ENCODE measurements at regions not wholly inside any gene's neighbourhood (a gene's known extent, or its start where the extent isn't known, plus 50 kb on each side); places are given as distances from the start of the nearest gene placed in this dataset.

DNA sequence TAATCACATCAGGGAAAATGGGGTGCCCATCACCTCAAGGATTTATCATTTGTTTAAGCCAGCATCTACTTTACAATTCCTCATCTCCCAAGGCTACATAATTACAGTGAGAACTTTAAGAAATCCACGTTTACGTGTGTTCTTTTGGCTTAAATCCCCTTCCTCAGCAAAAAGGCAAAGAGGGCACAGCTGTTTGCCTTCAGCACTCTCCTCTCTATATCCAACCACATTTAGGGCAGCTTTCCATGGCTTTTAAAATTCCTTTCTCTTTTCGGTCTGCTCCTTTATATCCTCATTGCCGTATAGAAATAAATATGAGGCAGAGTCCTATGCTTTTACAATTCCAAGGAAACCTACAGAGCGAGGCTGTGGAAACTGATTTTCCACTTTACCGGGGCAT is 175.9 kb downstream of the EMP1 start:
- Histone ChIP-seq H3K9ac (no peak overlapping the region), H3K4me2 (no peak overlapping the region)

DNA sequence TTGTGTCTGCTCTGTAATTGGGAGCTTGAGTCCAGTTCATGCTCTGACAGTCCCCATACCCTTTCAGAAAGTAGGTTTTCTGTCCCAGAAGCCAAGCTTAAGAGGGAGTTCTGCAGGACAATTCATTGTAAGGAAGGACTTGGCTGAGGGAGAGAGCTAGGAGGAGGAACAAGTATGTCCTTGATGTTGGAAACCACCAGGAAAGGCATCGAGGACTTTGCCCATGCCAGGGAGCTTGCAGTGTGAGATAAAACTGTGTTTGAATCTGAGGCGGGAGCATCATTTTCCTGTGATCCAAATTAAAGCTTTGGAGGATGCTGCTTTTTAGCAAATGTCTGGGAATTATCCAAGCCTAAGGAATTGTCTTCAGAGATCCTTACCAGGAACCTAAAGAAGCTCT is 175.3 kb downstream of the EMP1 start:
- H3K27me3 ChIP-seq (ENCODE audit: insufficient read depth, low read depth), result no peaks in the 10 kb centered on the region
- no peak overlapping the region for H2AFZ ChIP-seq (ENCODE audit: low read depth)
- TF ChIP-seq, protein P1, sequence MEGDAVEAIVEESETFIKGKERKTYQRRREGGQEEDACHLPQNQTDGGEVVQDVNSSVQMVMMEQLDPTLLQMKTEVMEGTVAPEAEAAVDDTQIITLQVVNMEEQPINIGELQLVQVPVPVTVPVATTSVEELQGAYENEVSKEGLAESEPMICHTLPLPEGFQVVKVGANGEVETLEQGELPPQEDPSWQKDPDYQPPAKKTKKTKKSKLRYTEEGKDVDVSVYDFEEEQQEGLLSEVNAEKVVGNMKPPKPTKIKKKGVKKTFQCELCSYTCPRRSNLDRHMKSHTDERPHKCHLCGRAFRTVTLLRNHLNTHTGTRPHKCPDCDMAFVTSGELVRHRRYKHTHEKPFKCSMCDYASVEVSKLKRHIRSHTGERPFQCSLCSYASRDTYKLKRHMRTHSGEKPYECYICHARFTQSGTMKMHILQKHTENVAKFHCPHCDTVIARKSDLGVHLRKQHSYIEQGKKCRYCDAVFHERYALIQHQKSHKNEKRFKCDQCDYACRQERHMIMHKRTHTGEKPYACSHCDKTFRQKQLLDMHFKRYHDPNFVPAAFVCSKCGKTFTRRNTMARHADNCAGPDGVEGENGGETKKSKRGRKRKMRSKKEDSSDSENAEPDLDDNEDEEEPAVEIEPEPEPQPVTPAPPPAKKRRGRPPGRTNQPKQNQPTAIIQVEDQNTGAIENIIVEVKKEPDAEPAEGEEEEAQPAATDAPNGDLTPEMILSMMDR (conservative IDR thresholded peaks at IDR 0.05; ENCODE audit: low read depth, low read length), result no peak
- H3K27ac ChIP-seq, result no peak overlapping the region
- no peak overlapping the region for H3K9ac ChIP-seq
- H3K4me3 ChIP-seq (IDR thresholded peaks at IDR 0.05; ENCODE audit: insufficient read depth, low read depth, low read length), result no peak overlapping the region
- H3K79me2 ChIP-seq (ENCODE audit: insufficient read depth, low read depth), result no peaks in the 10 kb centered on the region
- H3K4me1 ChIP-seq (ENCODE audit: low read depth, poor library complexity, severe bottlenecking), result no peaks in the 10 kb centered on the region
- H3K36me3 ChIP-seq (ENCODE audit: insufficient read depth), result no peaks in the 10 kb centered on the region
- H3K4me2 ChIP-seq, result no peak overlapping the region
- H4K20me1 ChIP-seq (ENCODE audit: insufficient read depth), result no peaks in the 10 kb centered on the region

More for the DNA sequence above, 175.9 kb downstream of the EMP1 start:
- Histone ChIP-seq H3K27me3 (ENCODE audit: insufficient read depth, low read depth) (no peaks in the 10 kb centered on the region), H2AFZ (ENCODE audit: low read depth) (no peak overlapping the region), H4K20me1 (ENCODE audit: insufficient read depth) (no peaks in the 10 kb centered on the region), H3K27ac (no peak overlapping the region), H3K79me2 (ENCODE audit: insufficient read depth, low read depth) (no peaks in the 10 kb centered on the region), H3K36me3 (ENCODE audit: insufficient read depth) (no peaks in the 10 kb centered on the region), H3K4me3 (IDR thresholded peaks at IDR 0.05; ENCODE audit: insufficient read depth, low read depth, low read length) (no peak overlapping the region), H3K4me1 (ENCODE audit: low read depth, poor library complexity, severe bottlenecking) (no peaks in the 10 kb centered on the region)
- TF ChIP-seq, protein P1 (conservative IDR thresholded peaks at IDR 0.05; ENCODE audit: low read depth, low read length), result no peak

DNA sequence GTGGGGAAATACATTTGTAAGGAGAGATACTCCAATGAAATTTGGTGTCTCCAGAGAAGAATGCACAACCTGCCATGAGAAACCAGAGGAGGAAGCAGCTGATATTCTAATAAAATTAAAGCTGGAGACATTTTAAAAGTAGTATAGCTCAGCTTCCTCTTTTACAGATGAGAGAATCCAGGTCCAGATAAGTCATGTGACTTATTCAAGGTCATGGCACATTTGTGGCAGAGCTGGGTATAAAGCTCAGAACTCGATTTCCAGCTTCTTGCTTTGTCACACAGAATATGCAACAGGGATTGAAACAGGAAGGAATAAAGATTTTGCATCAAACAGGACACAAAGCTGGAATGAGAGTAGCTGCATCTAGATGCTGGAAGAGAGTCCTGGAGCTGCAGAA is 174.8 kb downstream of the EMP1 start:
- Histone ChIP-seq H3K27ac (no peak overlapping the region), H2AFZ (ENCODE audit: low read depth) (no peak overlapping the region), H4K20me1 (ENCODE audit: insufficient read depth) (no peaks in the 10 kb centered on the region), H3K4me1 (ENCODE audit: low read depth, poor library complexity, severe bottlenecking) (no peaks in the 10 kb centered on the region), H3K4me3 (IDR thresholded peaks at IDR 0.05; ENCODE audit: insufficient read depth, low read depth, low read length) (no peak overlapping the region), H3K36me3 (ENCODE audit: insufficient read depth) (no peaks in the 10 kb centered on the region), H3K9ac (no peak overlapping the region), H3K27me3 (ENCODE audit: insufficient read depth, low read depth) (no peaks in the 10 kb centered on the region), H3K79me2 (ENCODE audit: insufficient read depth, low read depth) (no peaks in the 10 kb centered on the region), H3K4me2 (no peak overlapping the region)
- TF ChIP-seq, protein P1 (conservative IDR thresholded peaks at IDR 0.05; ENCODE audit: low read depth, low read length), result no peak

DNA sequence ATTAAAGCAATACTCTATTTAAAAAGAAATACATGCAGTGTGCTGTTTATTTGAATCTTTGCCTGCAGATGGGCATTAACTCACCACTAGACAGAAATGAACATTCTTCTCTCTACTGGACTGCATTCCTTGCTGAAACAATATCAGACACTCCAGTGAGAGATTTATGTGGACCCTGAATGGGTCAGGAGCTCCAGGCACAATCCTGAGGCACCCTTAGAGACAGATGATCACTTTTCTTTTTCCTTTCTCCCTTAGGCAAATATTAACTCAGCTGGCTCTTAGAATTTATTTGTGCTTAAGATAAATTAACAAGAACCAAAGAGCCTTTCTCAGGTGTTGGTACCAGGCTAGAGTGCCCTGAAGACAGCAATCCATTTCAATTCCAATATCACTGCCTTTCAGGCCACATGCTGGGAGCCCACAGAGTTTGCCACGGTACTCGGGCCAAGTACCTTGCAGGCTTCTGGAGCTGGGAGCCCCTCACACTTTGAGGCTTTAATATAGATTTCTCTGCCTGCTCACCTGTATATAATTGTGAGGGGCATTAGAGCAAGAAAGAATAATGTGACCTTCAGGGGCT is 173.0 kb downstream of the EMP1 start:
- H3K27me3 ChIP-seq (ENCODE audit: insufficient read depth, low read depth), result no peaks in the 10 kb centered on the region
- H3K79me2 ChIP-seq (ENCODE audit: insufficient read depth, low read depth), result no peaks in the 10 kb centered on the region
- no peaks in the 10 kb centered on the region for H4K20me1 ChIP-seq (ENCODE audit: insufficient read depth)
- TF ChIP-seq, protein P1 (conservative IDR thresholded peaks at IDR 0.05; ENCODE audit: low read depth, low read length), result no peak
- H2AFZ ChIP-seq (ENCODE audit: low read depth), result no peak overlapping the region
- no peak overlapping the region for H3K4me3 ChIP-seq (IDR thresholded peaks at IDR 0.05; ENCODE audit: insufficient read depth, low read depth, low read length)
- H3K36me3 ChIP-seq (ENCODE audit: insufficient read depth), result no peaks in the 10 kb centered on the region
- no peaks in the 10 kb centered on the region for H3K4me1 ChIP-seq (ENCODE audit: low read depth, poor library complexity, severe bottlenecking)
- H3K27ac ChIP-seq, result no peak overlapping the region
- no peak overlapping the region for H3K9ac ChIP-seq
- no peak overlapping the region for H3K4me2 ChIP-seq
